Panc1 (cell line): ENCODE measurements at regions not wholly inside any gene's neighbourhood (a gene's known extent, or its start where the extent isn't known, plus 50 kb on each side); places are given as distances from the start of the nearest gene placed in this dataset.

Experiments
- ATAC-seq: fragments of 200-7000 bp; cut with Tn5 transposase; 2 replicates; pipeline ENCODE4 v1.9.1; 2020; ENCODE audit warnings: mild to moderate bottlenecking, moderate library complexity
- BruUV-seq: library from RNA; stranded (reverse); fragments of 400-500 nt; replicated peaks from 2 replicates; lab custom pipeline; 2021; lab: Mats Ljungman, UMichigan
- CTCF ChIA-PET: fragments of 300-600 bp; sonication (Branson Sonifier 250); formaldehyde crosslinking; loops from one replicate; lab custom pipeline; 2022; ENCODE audit warnings: antibody characterized with exemption; lab: Charles Lee
- POLR2A ChIA-PET: fragments of 300-600 bp; sonication (Branson Sonifier 250); formaldehyde crosslinking; loops from one replicate; lab custom pipeline; 2022; ENCODE audit warnings: antibody characterized with exemption; lab: Charles Lee
- DNase-seq: peaks from one replicate; pipeline ENCODE4 v3.0.0-alpha.2; 2010; ENCODE audit warnings: low read depth, low spot score
- H3K27ac ChIP-seq: 2 replicates; pipeline ENCODE4 v1.5.1; 2011; ENCODE audit warnings: mild to moderate bottlenecking, low read length, inconsistent platforms
- H3K27me3 ChIP-seq: fragments of 200-500 bp; sonication (Bioruptor generic); 2 replicates; pipeline ENCODE4 v1.6.0; 2014; ENCODE audit warnings: low read length, inconsistent platforms; ENCODE audit not compliant: control insufficient read depth, insufficient read depth
- H3K36me3 ChIP-seq: fragments of 200-500 bp; sonication (Bioruptor generic); 2 replicates; pipeline ENCODE4 v1.5.1; 2014; ENCODE audit warnings: inconsistent platforms, mild to moderate bottlenecking, low read length, moderate library complexity; ENCODE audit not compliant: control insufficient read depth, insufficient read depth
- H3K4me1 ChIP-seq: 2 replicates; pipeline ENCODE4 v1.5.1; 2011; ENCODE audit warnings: inconsistent platforms, mild to moderate bottlenecking, low read length, moderate library complexity; ENCODE audit not compliant: control insufficient read depth, insufficient read depth
- H3K4me3 ChIP-seq, 2 experiments: 2 replicates each; pipeline ENCODE4 v1.5.1; 2011 to 2012; ENCODE audit warnings: low read depth in 2 of 2, low read length in 2 of 2, mild to moderate bottlenecking in 2 of 2, inconsistent platforms in 1 of 2, moderate library complexity in 1 of 2
- H3K9me3 ChIP-seq: fragments of 200-500 bp; sonication (Bioruptor generic); 2 replicates; pipeline ENCODE4 v1.5.1; 2014; ENCODE audit warnings: low read depth, mild to moderate bottlenecking, inconsistent platforms, low read length, moderate library complexity; ENCODE audit not compliant: control insufficient read depth, insufficient read depth
- POLR2AphosphoS5 ChIP-seq: IDR thresholded peaks from 2 replicates; pipeline ENCODE4 v1.6.1; 2012; ENCODE audit warnings: mild to moderate bottlenecking, low read depth, low read length, moderate library complexity
- SIN3A ChIP-seq: IDR thresholded peaks from 2 replicates; pipeline ENCODE4 v1.6.1; 2012; ENCODE audit warnings: low read depth, mild to moderate bottlenecking, low read length, moderate library complexity, borderline replicate concordance; ENCODE audit not compliant: insufficient read depth
- TCF7L2 ChIP-seq: IDR thresholded peaks from 2 replicates; pipeline ENCODE4 v1.6.1; 2011; ENCODE audit warnings: mild to moderate bottlenecking, low read depth, low read length, inconsistent platforms
- in situ Hi-C: cut with HindIII; loops from 2 replicates; pipeline ENCODE4 v1.10.0; 2016; ENCODE audit warnings: low sequenced_read_pairs, low pct_unique_long_range_greater_than_20kb
- intact Hi-C: fragments of 100-400 bp; cut with micrococcal nuclease; formaldehyde crosslinking; loops from one replicate; pipeline ENCODE4 v1.10.0; 2022; ENCODE audit not compliant: unreplicated experiment
- TF ChIP-seq, protein P1 (sequence below), 2 experiments: IDR thresholded peaks; 2 replicates each; pipeline ENCODE4 v1.6.1; 2011 to 2012; ENCODE audit warnings: low read depth in 2 of 2, control low read depth in 1 of 2, low read length in 1 of 2, mild to moderate bottlenecking in 1 of 2, moderate library complexity in 1 of 2; ENCODE audit not compliant: insufficient read depth in 1 of 2
- TF ChIP-seq, protein P2 (sequence below): fragments of 450-650 bp; IDR thresholded peaks from 2 replicates; pipeline ENCODE4 v1.5.1; 2017; ENCODE audit warnings: mild to moderate bottlenecking

DNA sequence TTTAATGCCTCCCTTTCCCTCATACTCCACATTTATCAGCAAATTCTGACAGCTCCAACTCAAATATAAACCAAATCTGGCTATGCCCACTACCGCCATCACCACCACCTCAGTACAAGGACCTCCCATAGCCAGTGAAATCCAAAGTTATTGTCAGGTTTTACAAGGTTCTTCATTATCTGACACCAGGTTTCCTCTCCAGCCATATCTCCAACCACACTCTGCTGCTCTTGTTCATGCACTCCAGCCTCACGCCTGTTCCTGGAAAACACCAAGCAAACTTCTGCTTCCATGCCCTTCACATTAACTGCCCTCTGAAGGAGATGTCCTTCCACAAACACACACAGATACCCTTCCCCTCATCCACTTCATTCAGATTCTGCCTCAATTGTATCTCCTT, 102.2 kb upstream of the MIR17HG start:
- no peaks in the 10 kb centered on the region for H3K27me3 ChIP-seq
- intact Hi-C loops, result loop anchor here (5.0 kb wide), 1 partner anchor 113 kb away; no protein-coding TSS in a partner anchor
- DNase-seq (no peak), ATAC-seq (no peak)
- ChIA-PET POLR2A (no interaction called here), CTCF (no interaction called here)
- H3K4me1 ChIP-seq, result no peaks in the 10 kb centered on the region
- in situ Hi-C loops, result no loop called here
- no peak overlapping the region for H3K4me3 ChIP-seq
- TF ChIP-seq SIN3A (no peak), POLR2AphosphoS5 (no peak), TCF7L2 (no peak)
- TF ChIP-seq, protein P1, sequence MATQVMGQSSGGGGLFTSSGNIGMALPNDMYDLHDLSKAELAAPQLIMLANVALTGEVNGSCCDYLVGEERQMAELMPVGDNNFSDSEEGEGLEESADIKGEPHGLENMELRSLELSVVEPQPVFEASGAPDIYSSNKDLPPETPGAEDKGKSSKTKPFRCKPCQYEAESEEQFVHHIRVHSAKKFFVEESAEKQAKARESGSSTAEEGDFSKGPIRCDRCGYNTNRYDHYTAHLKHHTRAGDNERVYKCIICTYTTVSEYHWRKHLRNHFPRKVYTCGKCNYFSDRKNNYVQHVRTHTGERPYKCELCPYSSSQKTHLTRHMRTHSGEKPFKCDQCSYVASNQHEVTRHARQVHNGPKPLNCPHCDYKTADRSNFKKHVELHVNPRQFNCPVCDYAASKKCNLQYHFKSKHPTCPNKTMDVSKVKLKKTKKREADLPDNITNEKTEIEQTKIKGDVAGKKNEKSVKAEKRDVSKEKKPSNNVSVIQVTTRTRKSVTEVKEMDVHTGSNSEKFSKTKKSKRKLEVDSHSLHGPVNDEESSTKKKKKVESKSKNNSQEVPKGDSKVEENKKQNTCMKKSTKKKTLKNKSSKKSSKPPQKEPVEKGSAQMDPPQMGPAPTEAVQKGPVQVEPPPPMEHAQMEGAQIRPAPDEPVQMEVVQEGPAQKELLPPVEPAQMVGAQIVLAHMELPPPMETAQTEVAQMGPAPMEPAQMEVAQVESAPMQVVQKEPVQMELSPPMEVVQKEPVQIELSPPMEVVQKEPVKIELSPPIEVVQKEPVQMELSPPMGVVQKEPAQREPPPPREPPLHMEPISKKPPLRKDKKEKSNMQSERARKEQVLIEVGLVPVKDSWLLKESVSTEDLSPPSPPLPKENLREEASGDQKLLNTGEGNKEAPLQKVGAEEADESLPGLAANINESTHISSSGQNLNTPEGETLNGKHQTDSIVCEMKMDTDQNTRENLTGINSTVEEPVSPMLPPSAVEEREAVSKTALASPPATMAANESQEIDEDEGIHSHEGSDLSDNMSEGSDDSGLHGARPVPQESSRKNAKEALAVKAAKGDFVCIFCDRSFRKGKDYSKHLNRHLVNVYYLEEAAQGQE (IDR thresholded peaks at IDR 0.05; ENCODE audit: insufficient read depth in 1 of 2, low read depth in 2 of 2, low read length in 1 of 2), result no peak
- TF ChIP-seq, protein P2, sequence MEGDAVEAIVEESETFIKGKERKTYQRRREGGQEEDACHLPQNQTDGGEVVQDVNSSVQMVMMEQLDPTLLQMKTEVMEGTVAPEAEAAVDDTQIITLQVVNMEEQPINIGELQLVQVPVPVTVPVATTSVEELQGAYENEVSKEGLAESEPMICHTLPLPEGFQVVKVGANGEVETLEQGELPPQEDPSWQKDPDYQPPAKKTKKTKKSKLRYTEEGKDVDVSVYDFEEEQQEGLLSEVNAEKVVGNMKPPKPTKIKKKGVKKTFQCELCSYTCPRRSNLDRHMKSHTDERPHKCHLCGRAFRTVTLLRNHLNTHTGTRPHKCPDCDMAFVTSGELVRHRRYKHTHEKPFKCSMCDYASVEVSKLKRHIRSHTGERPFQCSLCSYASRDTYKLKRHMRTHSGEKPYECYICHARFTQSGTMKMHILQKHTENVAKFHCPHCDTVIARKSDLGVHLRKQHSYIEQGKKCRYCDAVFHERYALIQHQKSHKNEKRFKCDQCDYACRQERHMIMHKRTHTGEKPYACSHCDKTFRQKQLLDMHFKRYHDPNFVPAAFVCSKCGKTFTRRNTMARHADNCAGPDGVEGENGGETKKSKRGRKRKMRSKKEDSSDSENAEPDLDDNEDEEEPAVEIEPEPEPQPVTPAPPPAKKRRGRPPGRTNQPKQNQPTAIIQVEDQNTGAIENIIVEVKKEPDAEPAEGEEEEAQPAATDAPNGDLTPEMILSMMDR, result no peak
- H3K36me3 ChIP-seq, result no peaks in the 10 kb centered on the region
- no peaks in the 10 kb centered on the region for H3K9me3 ChIP-seq
- H3K27ac ChIP-seq, result no peak overlapping the region
- no TSS peak for BruUV-seq

DNA sequence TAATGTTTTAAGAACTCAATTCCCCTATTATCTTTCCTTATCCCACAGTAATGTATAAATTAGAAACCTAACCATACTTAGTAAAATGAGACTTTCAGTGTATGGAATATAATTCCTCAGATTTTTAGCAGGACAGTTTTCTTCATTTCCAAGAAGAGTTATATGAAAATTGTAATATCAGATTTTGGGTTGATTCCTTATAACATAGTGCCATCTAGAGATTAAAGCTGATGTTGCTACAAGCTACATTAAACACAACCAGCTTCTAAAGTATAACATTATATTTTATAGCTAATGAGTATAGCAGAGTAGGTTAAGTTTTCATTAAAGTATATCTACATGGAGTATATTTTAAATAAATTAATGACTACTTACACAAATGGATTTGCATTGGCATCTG, 99.7 kb upstream of the MIR17HG start:
- Histone ChIP-seq H3K36me3 (no peaks in the 10 kb centered on the region), H3K4me3 (no peak overlapping the region), H3K9me3 (no peaks in the 10 kb centered on the region), H3K4me1 (no peaks in the 10 kb centered on the region), H3K27me3 (no peaks in the 10 kb centered on the region), H3K27ac (no peak overlapping the region)
- ChIA-PET CTCF (interaction anchor here (1.0 to 1.6 kb wide), 2 partner anchors 113 to 170 kb away, joined by 3 read pairs; no protein-coding TSS in a partner anchor), POLR2A (no interaction called here)
- no peak for ATAC-seq
- no TSS peak for BruUV-seq
- intact Hi-C loops, result loop anchor here (2.0 to 5.0 kb wide), 2 partner anchors 115 to 171 kb away; no protein-coding TSS in a partner anchor
- TF ChIP-seq, protein P1 (IDR thresholded peaks at IDR 0.05; ENCODE audit: insufficient read depth in 1 of 2, low read depth in 2 of 2, low read length in 1 of 2), result no peak
- TF ChIP-seq, protein P2, result peak; percentile 20; the same call in 1 of the 2 replicates
- in situ Hi-C loops, result no loop called here
- DNase-seq, result no peak
